Natural killer cell (primary cell): ENCODE measurements at regions not wholly inside any gene's neighbourhood (a gene's known extent, or its start where the extent isn't known, plus 50 kb on each side); places are given as distances from the start of the nearest gene placed in this dataset.

Experiments
- ATAC-seq, 3 donors: fragments of 150-1000 bp in 2 of 3; fragments of 200-7000 bp in 1 of 3; cut with Tn5 transposase; 1 replicate in 1 of 3; 2 replicates in 2 of 3; pipeline ENCODE4 v1.10.0; 2021; ENCODE audit warnings: mild to moderate bottlenecking in 2 of 3, moderate library complexity in 2 of 3
- DNase-seq, 2 donors: peaks; one replicate each; pipeline versions ENCODE4 v3.0.0 to v3.0.0-alpha.2; 2013 to 2021; ENCODE audit warnings: mixed read lengths in 1 of 2
- H3K27ac ChIP-seq: one replicate; pipeline ENCODE4 v1.5.1; 2013; ENCODE audit warnings: mild to moderate bottlenecking, low read length
- H3K27me3 ChIP-seq: one replicate; pipeline ENCODE4 v1.6.1; 2013; ENCODE audit warnings: low read length; ENCODE audit not compliant: control insufficient read depth, insufficient read depth
- H3K36me3 ChIP-seq: one replicate; pipeline ENCODE4 v1.6.1; 2013; ENCODE audit warnings: low read length; ENCODE audit not compliant: control insufficient read depth, insufficient read depth
- H3K4me1 ChIP-seq: one replicate; pipeline ENCODE4 v1.6.1; 2013; ENCODE audit warnings: low read length; ENCODE audit not compliant: control insufficient read depth, insufficient read depth
- H3K4me3 ChIP-seq: one replicate; pipeline ENCODE4 v1.5.1; 2013; ENCODE audit warnings: low read length
- H3K9me3 ChIP-seq: one replicate; pipeline ENCODE4 v1.6.1; 2013; ENCODE audit warnings: low read length; ENCODE audit not compliant: control insufficient read depth, insufficient read depth
- H3K27ac Mint-ChIP-seq, 2 donors: one replicate each; pipeline ENCODE4 v1.8.0; 2022; ENCODE audit warnings: mild to moderate bottlenecking in 2 of 2, mixed read lengths in 2 of 2, moderate library complexity in 1 of 2
- H3K27me3 Mint-ChIP-seq, 2 donors: one replicate each; pipeline ENCODE4 v1.8.0; 2022; ENCODE audit warnings: low read depth in 2 of 2, mixed read lengths in 2 of 2
- H3K36me3 Mint-ChIP-seq: one replicate; pipeline ENCODE4 v1.8.0; 2022; ENCODE audit warnings: mixed read lengths
- H3K4me1 Mint-ChIP-seq, 2 donors: one replicate each; pipeline ENCODE4 v1.8.0; 2022; ENCODE audit warnings: mixed read lengths in 2 of 2
- H3K4me3 Mint-ChIP-seq: one replicate; pipeline ENCODE4 v1.8.0; 2022; ENCODE audit warnings: mild to moderate bottlenecking, moderate library complexity, mixed read lengths
- H3K9me3 Mint-ChIP-seq, 2 donors: one replicate each; pipeline ENCODE4 v1.8.0; 2022; ENCODE audit warnings: mixed read lengths in 2 of 2
- WGBS: methylation state at CpG from one replicate; pipeline ENCODE4 v1.1.7; 2013; ENCODE audit warnings: missing lambda C conversion rate; ENCODE audit not compliant: insufficient coverage; 5-methylcytosine and 5-hydroxymethylcytosine counted together
- intact Hi-C: fragments of 100-400 bp; cut with micrococcal nuclease; formaldehyde crosslinking; loops from one replicate; pipeline ENCODE4 v1.14.2; 2022
- TF ChIP-seq, protein P1 (sequence below): fragments of 200-600 bp; IDR thresholded peaks from one replicate; pipeline ENCODE4 v1.8.0; 2022; ENCODE audit warnings: antibody characterized with exemption

GRCh38 chr16:77553130-77553529 is 118.3 kb upstream of the ADAMTS18 start:
- Mint-ChIP-seq H3K27ac (no peak overlapping the region), H3K9me3 (no peaks in the 10 kb centered on the region), H3K36me3 (no peaks in the 10 kb centered on the region), H3K4me1 (no peaks in the 10 kb centered on the region), H3K4me3 (no peak overlapping the region), H3K27me3 (peaks cover 21 to 33% of the 10 kb centered on the region in 2 donors)
- Histone ChIP-seq H3K4me3 (no peak overlapping the region), H3K9me3 (no peaks in the 10 kb centered on the region), H3K36me3 (no peaks in the 10 kb centered on the region), H3K27me3 (no peaks in the 10 kb centered on the region), H3K4me1 (no peaks in the 10 kb centered on the region), H3K27ac (no peak overlapping the region)
- ATAC-seq (no peak), DNase-seq (no peak)
- TF ChIP-seq, protein P1, sequence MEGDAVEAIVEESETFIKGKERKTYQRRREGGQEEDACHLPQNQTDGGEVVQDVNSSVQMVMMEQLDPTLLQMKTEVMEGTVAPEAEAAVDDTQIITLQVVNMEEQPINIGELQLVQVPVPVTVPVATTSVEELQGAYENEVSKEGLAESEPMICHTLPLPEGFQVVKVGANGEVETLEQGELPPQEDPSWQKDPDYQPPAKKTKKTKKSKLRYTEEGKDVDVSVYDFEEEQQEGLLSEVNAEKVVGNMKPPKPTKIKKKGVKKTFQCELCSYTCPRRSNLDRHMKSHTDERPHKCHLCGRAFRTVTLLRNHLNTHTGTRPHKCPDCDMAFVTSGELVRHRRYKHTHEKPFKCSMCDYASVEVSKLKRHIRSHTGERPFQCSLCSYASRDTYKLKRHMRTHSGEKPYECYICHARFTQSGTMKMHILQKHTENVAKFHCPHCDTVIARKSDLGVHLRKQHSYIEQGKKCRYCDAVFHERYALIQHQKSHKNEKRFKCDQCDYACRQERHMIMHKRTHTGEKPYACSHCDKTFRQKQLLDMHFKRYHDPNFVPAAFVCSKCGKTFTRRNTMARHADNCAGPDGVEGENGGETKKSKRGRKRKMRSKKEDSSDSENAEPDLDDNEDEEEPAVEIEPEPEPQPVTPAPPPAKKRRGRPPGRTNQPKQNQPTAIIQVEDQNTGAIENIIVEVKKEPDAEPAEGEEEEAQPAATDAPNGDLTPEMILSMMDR = no peak
- intact Hi-C loops = no loop called here
- 84% methylated on average over 9 of the region's 9 CpGs for WGBS

- Histone ChIP-seq H3K27me3 (no peaks in the 10 kb centered on the region), H3K36me3 (no peaks in the 10 kb centered on the region), H3K4me3 (no peak overlapping the region), H3K9me3 (no peaks in the 10 kb centered on the region), H3K27ac (no peak overlapping the region), H3K4me1 (no peaks in the 10 kb centered on the region)
- Mint-ChIP-seq H3K4me1 (no peaks in the 10 kb centered on the region), H3K27me3 (peaks cover 21 to 33% of the 10 kb centered on the region in 2 donors), H3K27ac (no peak overlapping the region), H3K36me3 (no peaks in the 10 kb centered on the region), H3K4me3 (no peak overlapping the region), H3K9me3 (no peaks in the 10 kb centered on the region)
- ATAC-seq (no peak), DNase-seq (no peak)
- intact Hi-C loops = no loop called here
- TF ChIP-seq, protein P1 = no peak
- WGBS = 67% methylated on average over 1 of the region's 1 CpG
Measured at GRCh38 chr16:77555126-77555525, 120.3 kb upstream of the ADAMTS18 start.

- H3K27ac Mint-ChIP-seq = no peak overlapping the region
- no peak for DNase-seq
- ATAC-seq = no peak
- intact Hi-C loops = no loop called here
- no peak overlapping the region for H3K4me3 Mint-ChIP-seq
- H3K36me3 ChIP-seq = no peaks in the 10 kb centered on the region
- H3K4me1 Mint-ChIP-seq = no peaks in the 10 kb centered on the region
- no peaks in the 10 kb centered on the region for H3K4me1 ChIP-seq
- 88% methylated on average over 12 of the region's 12 CpGs for WGBS
- peaks cover 23 to 36% of the 10 kb centered on the region in 2 donors for H3K27me3 Mint-ChIP-seq
- H3K27me3 ChIP-seq = no peaks in the 10 kb centered on the region
- H3K9me3 ChIP-seq = no peaks in the 10 kb centered on the region
- H3K9me3 Mint-ChIP-seq = no peaks in the 10 kb centered on the region
- no peaks in the 10 kb centered on the region for H3K36me3 Mint-ChIP-seq
- H3K4me3 ChIP-seq = no peak overlapping the region
- TF ChIP-seq, protein P1 = no peak
- H3K27ac ChIP-seq = no peak overlapping the region
Measured at GRCh38 chr16:77555791-77556190, 121.0 kb upstream of the ADAMTS18 start.

GRCh38 chr16:77556201-77556873 is 121.5 kb upstream of the ADAMTS18 start:
- Mint-ChIP-seq H3K36me3 (no peaks in the 10 kb centered on the region), H3K27ac (no peak overlapping the region), H3K4me3 (no peak overlapping the region), H3K27me3 (peaks cover 26 to 41% of the 10 kb centered on the region in 2 donors), H3K9me3 (no peaks in the 10 kb centered on the region), H3K4me1 (no peaks in the 10 kb centered on the region)
- ATAC-seq (no peak), DNase-seq (no peak)
- intact Hi-C loops = no loop called here
- TF ChIP-seq, protein P1 = no peak
- Histone ChIP-seq H3K27ac (no peak overlapping the region), H3K9me3 (no peaks in the 10 kb centered on the region), H3K27me3 (no peaks in the 10 kb centered on the region), H3K4me3 (no peak overlapping the region), H3K4me1 (no peaks in the 10 kb centered on the region), H3K36me3 (no peaks in the 10 kb centered on the region)
- WGBS = 76% methylated on average over 10 of the region's 10 CpGs
